Neural cell (in vitro differentiated cells): ENCODE measurements at regions not wholly inside any gene's neighbourhood (a gene's known extent, or its start where the extent isn't known, plus 50 kb on each side); places are given as distances from the start of the nearest gene placed in this dataset.
A peak's percentile ranks its signal among the peaks of the same experiment; 100 is the strongest.

ENCODE experiments used
- H2AFZ ChIP-seq: fragments of 200-600, 300-800 bp; sonication (generic), shearing (Covaris generic); 2 replicates; pipeline ENCODE4 v1.6.0; 2014; ENCODE audit warnings: low read depth, mild to moderate bottlenecking, antibody characterized with exemption, low read length, moderate library complexity
- H3F3A ChIP-seq: fragments of 200-600 bp; shearing (Covaris generic); 2 replicates; pipeline ENCODE4 v1.6.1; 2016; ENCODE audit warnings: mild to moderate bottlenecking, moderate library complexity, mixed read lengths, antibody characterized with exemption, low read length; ENCODE audit not compliant: insufficient read depth, poor library complexity, severe bottlenecking
- H3K27ac ChIP-seq: fragments of 200-600, 300-800 bp; sonication (generic), shearing (Covaris generic); 2 replicates; pipeline ENCODE4 v1.5.1; 2014; ENCODE audit warnings: mild to moderate bottlenecking, low read length, moderate library complexity
- H3K27me3 ChIP-seq: fragments of 300-800, 200-600 bp; sonication (generic), shearing (Covaris generic); 2 replicates; pipeline ENCODE4 v1.6.0; 2014; ENCODE audit warnings: mild to moderate bottlenecking, low read depth, low read length, moderate library complexity; ENCODE audit not compliant: insufficient read depth
- H3K36me3 ChIP-seq: fragments of 300-800, 200-600 bp; sonication (generic), shearing (Covaris generic); 2 replicates; pipeline ENCODE4 v1.5.1; 2014; ENCODE audit warnings: mild to moderate bottlenecking, antibody characterized with exemption, low read length, moderate library complexity; ENCODE audit not compliant: insufficient read depth
- H3K4me2 ChIP-seq: fragments of 300-800, 200-600 bp; sonication (generic), shearing (Covaris generic); 2 replicates; pipeline ENCODE4 v1.6.0; 2014; ENCODE audit warnings: mild to moderate bottlenecking, low read length
- H3K4me3 ChIP-seq: fragments of 300-800, 200-600 bp; sonication (generic), shearing (Covaris generic); 2 replicates; pipeline ENCODE4 v1.5.1; 2014; ENCODE audit warnings: mild to moderate bottlenecking, low read length, moderate library complexity
- H3K79me2 ChIP-seq: fragments of 200-600 bp; shearing (Covaris generic); replicated peaks from 2 replicates; pipeline ENCODE4 v1.6.0; 2014; ENCODE audit warnings: mild to moderate bottlenecking, low read length, moderate library complexity; ENCODE audit not compliant: insufficient read depth
- H3K9ac ChIP-seq: fragments of 300-800, 200-600 bp; sonication (generic), shearing (Covaris generic); 2 replicates; pipeline ENCODE4 v1.6.1; 2016; ENCODE audit warnings: mild to moderate bottlenecking, low read length, mixed read lengths
- H3K9me2 ChIP-seq: fragments of 200-600 bp; shearing (Covaris generic); 2 replicates; pipeline ENCODE4 v1.6.1; 2016; ENCODE audit warnings: mild to moderate bottlenecking, low read length, mixed read lengths; ENCODE audit not compliant: insufficient read depth
- H3K9me3 ChIP-seq: fragments of 200-600, 300-800 bp; sonication (generic), shearing (Covaris generic); 2 replicates; pipeline ENCODE4 v1.6.1; 2016; ENCODE audit warnings: mild to moderate bottlenecking, mixed run types, low read length, moderate library complexity, mixed read lengths
- H4K20me1 ChIP-seq: fragments of 200-600 bp; shearing (Covaris generic); 2 replicates; pipeline ENCODE4 v1.6.1; 2016; ENCODE audit warnings: mild to moderate bottlenecking, mixed run types; ENCODE audit not compliant: insufficient read depth
- CTCF ChIP-seq: fragments of 450-650 bp; IDR thresholded peaks from 2 replicates; pipeline ENCODE4 v1.5.1; 2014; ENCODE audit warnings: antibody characterized with exemption, mild to moderate bottlenecking, moderate library complexity; ENCODE audit not compliant: poor library complexity, severe bottlenecking
- EP300 ChIP-seq: fragments of 450-650 bp; conservative IDR thresholded peaks from 2 replicates; pipeline ENCODE4 v1.6.1; 2014; ENCODE audit warnings: antibody characterized with exemption, mild to moderate bottlenecking, moderate library complexity; ENCODE audit not compliant: poor library complexity, severe bottlenecking
- EZH2 ChIP-seq: fragments of 200-600, 300-800 bp; shearing (Covaris generic), sonication (generic); IDR thresholded peaks from 2 replicates; pipeline ENCODE4 v1.6.1; 2014; ENCODE audit warnings: antibody characterized with exemption, low read length, borderline replicate concordance, mild to moderate bottlenecking; ENCODE audit not compliant: insufficient read depth, poor library complexity, severe bottlenecking
- MXI1 ChIP-seq: fragments of 450-650 bp; conservative IDR thresholded peaks from 2 replicates; pipeline ENCODE4 v1.6.1; 2014; ENCODE audit warnings: antibody characterized with exemption, mild to moderate bottlenecking; ENCODE audit not compliant: poor library complexity, severe bottlenecking
- POLR2AphosphoS5 ChIP-seq: IDR thresholded peaks from 2 replicates; pipeline ENCODE4 v1.6.1; 2012
- RAD21 ChIP-seq: fragments of 450-650 bp; conservative IDR thresholded peaks from 2 replicates; pipeline ENCODE4 v1.6.1; 2014; ENCODE audit warnings: antibody characterized with exemption, mild to moderate bottlenecking, moderate library complexity
- SMC3 ChIP-seq: fragments of 450-650 bp; conservative IDR thresholded peaks from 2 replicates; pipeline ENCODE4 v1.6.1; 2014; ENCODE audit warnings: antibody characterized with exemption, mild to moderate bottlenecking, moderate library complexity; ENCODE audit not compliant: poor library complexity
- TAF1 ChIP-seq: IDR thresholded peaks from 2 replicates; pipeline ENCODE4 v1.6.1; 2012; ENCODE audit warnings: low read depth
- TF ChIP-seq, protein P1 (sequence below): IDR thresholded peaks from 2 replicates; pipeline ENCODE4 v1.6.1; 2012; ENCODE audit warnings: borderline replicate concordance

DNA sequence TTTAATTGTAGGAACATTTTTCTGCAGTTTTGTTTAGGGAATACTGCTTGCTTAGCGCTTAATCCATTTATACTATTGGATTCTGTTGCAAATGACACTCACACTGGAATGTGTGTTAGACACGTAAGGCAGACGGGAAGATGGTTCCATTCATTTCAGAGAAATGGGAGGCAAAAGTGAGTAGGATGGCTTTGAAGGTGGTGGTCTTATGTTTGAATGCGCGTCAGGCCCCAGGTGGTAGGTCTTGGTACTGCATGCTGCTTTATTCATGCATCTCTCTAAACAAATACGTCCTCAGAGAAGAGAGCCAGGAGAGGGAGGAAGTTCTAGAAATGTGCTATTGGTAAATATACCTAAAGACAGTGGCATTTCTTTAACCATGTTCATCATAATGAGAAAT, 997.6 kb upstream of the RBFOX1 start:
- Histone ChIP-seq H3K27ac (no peak overlapping the region), H3K36me3 (no peaks in the 10 kb centered on the region), H4K20me1 (no peaks in the 10 kb centered on the region), H3K4me2 (no peak overlapping the region), H3K9me3 (no peaks in the 10 kb centered on the region), H3K9me2 (no peaks in the 10 kb centered on the region), H3K4me3 (no peak overlapping the region), H3K79me2 (no peaks in the 10 kb centered on the region), H3K9ac (no peak overlapping the region), H2AFZ (no peak overlapping the region), H3F3A (no peaks in the 10 kb centered on the region), H3K27me3 (no peaks in the 10 kb centered on the region)
- TF ChIP-seq CTCF (peak; percentile 54), MXI1 (no peak), EP300 (no peak)

GRCh38 chr16:6331770-6332169, 1000.9 kb upstream of the RBFOX1 start:
- H3K4me2 ChIP-seq = no peak overlapping the region

GRCh38 chr16:6317934-6318333, 1014.7 kb upstream of the RBFOX1 start:
- no peaks in the 10 kb centered on the region for H4K20me1 ChIP-seq
- no peaks in the 10 kb centered on the region for H3K36me3 ChIP-seq
- H3K9me2 ChIP-seq = no peaks in the 10 kb centered on the region
- H3F3A ChIP-seq = no peaks in the 10 kb centered on the region
- H3K4me2 ChIP-seq = no peak overlapping the region
- peak overlapping the region; percentile 13 for H3K27ac ChIP-seq
- H3K9me3 ChIP-seq = no peaks in the 10 kb centered on the region
- H3K79me2 ChIP-seq = no peaks in the 10 kb centered on the region
- H2AFZ ChIP-seq = no peak overlapping the region
- H3K27me3 ChIP-seq = no peaks in the 10 kb centered on the region
- H3K4me3 ChIP-seq = no peak overlapping the region
- no peak overlapping the region for H3K9ac ChIP-seq
- TF ChIP-seq CTCF (no peak), RAD21 (no peak), MXI1 (no peak), EZH2 (no peak), TAF1 (no peak), EP300 (no peak)
- TF ChIP-seq, protein P1, sequence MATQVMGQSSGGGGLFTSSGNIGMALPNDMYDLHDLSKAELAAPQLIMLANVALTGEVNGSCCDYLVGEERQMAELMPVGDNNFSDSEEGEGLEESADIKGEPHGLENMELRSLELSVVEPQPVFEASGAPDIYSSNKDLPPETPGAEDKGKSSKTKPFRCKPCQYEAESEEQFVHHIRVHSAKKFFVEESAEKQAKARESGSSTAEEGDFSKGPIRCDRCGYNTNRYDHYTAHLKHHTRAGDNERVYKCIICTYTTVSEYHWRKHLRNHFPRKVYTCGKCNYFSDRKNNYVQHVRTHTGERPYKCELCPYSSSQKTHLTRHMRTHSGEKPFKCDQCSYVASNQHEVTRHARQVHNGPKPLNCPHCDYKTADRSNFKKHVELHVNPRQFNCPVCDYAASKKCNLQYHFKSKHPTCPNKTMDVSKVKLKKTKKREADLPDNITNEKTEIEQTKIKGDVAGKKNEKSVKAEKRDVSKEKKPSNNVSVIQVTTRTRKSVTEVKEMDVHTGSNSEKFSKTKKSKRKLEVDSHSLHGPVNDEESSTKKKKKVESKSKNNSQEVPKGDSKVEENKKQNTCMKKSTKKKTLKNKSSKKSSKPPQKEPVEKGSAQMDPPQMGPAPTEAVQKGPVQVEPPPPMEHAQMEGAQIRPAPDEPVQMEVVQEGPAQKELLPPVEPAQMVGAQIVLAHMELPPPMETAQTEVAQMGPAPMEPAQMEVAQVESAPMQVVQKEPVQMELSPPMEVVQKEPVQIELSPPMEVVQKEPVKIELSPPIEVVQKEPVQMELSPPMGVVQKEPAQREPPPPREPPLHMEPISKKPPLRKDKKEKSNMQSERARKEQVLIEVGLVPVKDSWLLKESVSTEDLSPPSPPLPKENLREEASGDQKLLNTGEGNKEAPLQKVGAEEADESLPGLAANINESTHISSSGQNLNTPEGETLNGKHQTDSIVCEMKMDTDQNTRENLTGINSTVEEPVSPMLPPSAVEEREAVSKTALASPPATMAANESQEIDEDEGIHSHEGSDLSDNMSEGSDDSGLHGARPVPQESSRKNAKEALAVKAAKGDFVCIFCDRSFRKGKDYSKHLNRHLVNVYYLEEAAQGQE = no peak

More at GRCh38 chr16:6331770-6332169, 1000.9 kb upstream of the RBFOX1 start:
- peak; percentile 53 for TF ChIP-seq POLR2AphosphoS5
- TF ChIP-seq EZH2 = no peak
- TF ChIP-seq MXI1 = no peak
- TF ChIP-seq EP300 = peak; percentile 66
- TF ChIP-seq TAF1 = no peak
- TF ChIP-seq RAD21 = no peak
- TF ChIP-seq, protein P1 = no peak
- TF ChIP-seq SMC3 = no peak
- no peaks in the 10 kb centered on the region for H3K36me3 ChIP-seq
- H3K27ac ChIP-seq = peak overlapping the region; percentile 49
- H3K9ac ChIP-seq = no peak overlapping the region
- no peaks in the 10 kb centered on the region for H3K79me2 ChIP-seq
- H4K20me1 ChIP-seq = no peaks in the 10 kb centered on the region
- H3K27me3 ChIP-seq = no peaks in the 10 kb centered on the region
- no peaks in the 10 kb centered on the region for H3F3A ChIP-seq
- no peak overlapping the region for H2AFZ ChIP-seq
- H3K4me3 ChIP-seq = no peak overlapping the region
- H3K9me3 ChIP-seq = no peaks in the 10 kb centered on the region
- no peaks in the 10 kb centered on the region for H3K9me2 ChIP-seq
